A673 (cell line): ENCODE measurements at regions not wholly inside any gene's neighbourhood (a gene's known extent, or its start where the extent isn't known, plus 50 kb on each side); places are given as distances from the start of the nearest gene placed in this dataset.

Source experiments
- BruUV-seq: library from RNA; stranded (reverse); fragments of 400-500 nt; replicated peaks from 2 replicates; lab custom pipeline; 2021; lab: Mats Ljungman, UMichigan
- CTCF ChIA-PET: fragments of 300-600 bp; sonication (Branson Sonifier 250); formaldehyde crosslinking; loops from one replicate; lab custom pipeline; 2022; ENCODE audit warnings: antibody characterized with exemption; lab: Charles Lee
- POLR2A ChIA-PET: fragments of 300-600 bp; sonication (Branson Sonifier 250); formaldehyde crosslinking; loops from one replicate; lab custom pipeline; 2022; ENCODE audit warnings: antibody characterized with exemption; ENCODE audit not compliant: low non-redundant PET; lab: Charles Lee
- DNase-seq: peaks from one replicate; pipeline ENCODE4 v3.0.0-alpha.2; 2015; ENCODE audit warnings: low spot score
- H3K27ac ChIP-seq: fragments of 200-600 bp; sonication (generic); 2 replicates; pipeline ENCODE4 v1.5.1; 2016; ENCODE audit warnings: mixed run types, low read depth, mild to moderate bottlenecking, mixed read lengths, antibody characterized with exemption, low read length; ENCODE audit not compliant: poor library complexity, severe bottlenecking
- H3K27me3 ChIP-seq: fragments of 200-600 bp; sonication (generic); replicated peaks from 2 replicates; pipeline ENCODE4 v1.6.1; 2017; ENCODE audit warnings: mixed run types, low read depth, mild to moderate bottlenecking, mixed read lengths, antibody characterized with exemption, low read length; ENCODE audit not compliant: insufficient read depth, poor library complexity
- H3K36me3 ChIP-seq: fragments of 200-600 bp; sonication (generic); 2 replicates; pipeline ENCODE4 v1.6.1; 2016; ENCODE audit warnings: mixed run types, mild to moderate bottlenecking, mixed read lengths, antibody characterized with exemption, low read length; ENCODE audit not compliant: insufficient read depth, poor library complexity, severe bottlenecking
- H3K4me1 ChIP-seq: fragments of 200-600 bp; sonication (generic); 2 replicates; pipeline ENCODE4 v1.6.1; 2017; ENCODE audit warnings: mixed run types, mild to moderate bottlenecking, mixed read lengths, antibody characterized with exemption, low read length; ENCODE audit not compliant: insufficient read depth, poor library complexity, severe bottlenecking
- H3K4me3 ChIP-seq: fragments of 200-600 bp; sonication (generic); 2 replicates; pipeline ENCODE4 v1.5.1; 2016; ENCODE audit warnings: low read depth, mixed run types, mild to moderate bottlenecking, mixed read lengths, low read length; ENCODE audit not compliant: poor library complexity, severe bottlenecking
- H3K9me3 ChIP-seq: fragments of 200-600 bp; sonication (generic); 2 replicates; pipeline ENCODE4 v1.6.1; 2016; ENCODE audit warnings: mixed run types, low read depth, mild to moderate bottlenecking, mixed read lengths, antibody characterized with exemption, low read length; ENCODE audit not compliant: poor library complexity, severe bottlenecking
- CTCF ChIP-seq: fragments of 300-800, 200-600 bp; sonication (generic); conservative IDR thresholded peaks from 2 replicates; pipeline ENCODE4 v1.5.1; 2017; ENCODE audit warnings: low read depth, mild to moderate bottlenecking, antibody characterized with exemption, low read length, moderate library complexity, mixed read lengths
- EZH2 ChIP-seq: fragments of 200-600 bp; sonication (generic); IDR thresholded peaks from 2 replicates; pipeline ENCODE4 v1.6.1; 2017; ENCODE audit warnings: borderline replicate concordance, low read depth, mild to moderate bottlenecking, mixed read lengths, antibody characterized with exemption, low read length; ENCODE audit not compliant: poor library complexity, severe bottlenecking
- intact Hi-C: fragments of 100-400 bp; cut with micrococcal nuclease; formaldehyde crosslinking; loops from one replicate; pipeline ENCODE4 v1.10.0; 2022; ENCODE audit not compliant: unreplicated experiment

- Histone ChIP-seq H3K4me3 (no peak overlapping the region), H3K4me1 (no peaks in the 10 kb centered on the region), H3K9me3 (no peaks in the 10 kb centered on the region), H3K36me3 (no peaks in the 10 kb centered on the region), H3K27ac (no peak overlapping the region), H3K27me3 (no peaks in the 10 kb centered on the region)
- TF ChIP-seq CTCF (no peak), EZH2 (no peak)
- CTCF ChIA-PET = no interaction called here
- POLR2A ChIA-PET = no interaction called here
- no peak for DNase-seq
- intact Hi-C loops = no loop called here
- no TSS peak for BruUV-seq
Observed at GRCh38 chr10:108082596-108082995, 918.1 kb upstream of the SORCS1 start.

- CTCF ChIA-PET = no interaction called here
- H3K27ac ChIP-seq = no peak overlapping the region
- no peak for DNase-seq
- H3K4me3 ChIP-seq = no peak overlapping the region
- no peaks in the 10 kb centered on the region for H3K9me3 ChIP-seq
- no peaks in the 10 kb centered on the region for H3K27me3 ChIP-seq
- POLR2A ChIA-PET = no interaction called here
- H3K4me1 ChIP-seq = no peaks in the 10 kb centered on the region
- no TSS peak for BruUV-seq
- intact Hi-C loops = no loop called here
- no peaks in the 10 kb centered on the region for H3K36me3 ChIP-seq
- TF ChIP-seq CTCF = no peak
- TF ChIP-seq EZH2 = no peak
Observed at GRCh38 chr10:108078263-108078662, 913.8 kb upstream of the SORCS1 start.

- Histone ChIP-seq H3K4me1 (no peaks in the 10 kb centered on the region), H3K36me3 (no peaks in the 10 kb centered on the region), H3K4me3 (no peak overlapping the region), H3K27me3 (no peaks in the 10 kb centered on the region), H3K9me3 (no peaks in the 10 kb centered on the region), H3K27ac (no peak overlapping the region)
- ChIA-PET POLR2A (no interaction called here), CTCF (no interaction called here)
- intact Hi-C loops = no loop called here
- no peak for TF ChIP-seq CTCF
- no peak for TF ChIP-seq EZH2
- no TSS peak for BruUV-seq
- DNase-seq = no peak
Observed at GRCh38 chr10:108072466-108072865, 908.0 kb upstream of the SORCS1 start.
